ENCODE measurements at regions not wholly inside any gene's neighbourhood (a gene's known extent, or its start where the extent isn't known, plus 50 kb on each side); places are given as distances from the start of the nearest gene placed in this dataset.

DNA sequence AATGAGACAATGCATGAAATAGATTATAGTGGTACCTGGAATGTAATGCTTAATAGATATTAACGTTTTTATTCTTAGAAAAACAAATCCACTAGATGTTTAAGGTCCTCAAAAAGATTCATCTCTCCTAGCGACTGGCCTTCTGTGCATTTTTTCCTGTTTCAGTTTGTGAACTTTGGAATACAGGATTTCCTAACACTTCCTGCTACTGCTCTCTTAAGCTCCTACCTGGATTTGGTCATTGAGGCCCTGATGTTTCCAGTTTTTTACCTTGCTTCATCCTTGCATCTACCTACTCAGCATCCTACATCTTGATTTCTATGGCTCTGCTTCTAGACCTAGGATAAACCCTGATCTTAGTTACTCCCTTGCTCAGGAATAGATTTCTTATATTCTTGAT lies 188.4 kb downstream of the ABCC12 start:
- no peak for DNase-seq

DNA sequence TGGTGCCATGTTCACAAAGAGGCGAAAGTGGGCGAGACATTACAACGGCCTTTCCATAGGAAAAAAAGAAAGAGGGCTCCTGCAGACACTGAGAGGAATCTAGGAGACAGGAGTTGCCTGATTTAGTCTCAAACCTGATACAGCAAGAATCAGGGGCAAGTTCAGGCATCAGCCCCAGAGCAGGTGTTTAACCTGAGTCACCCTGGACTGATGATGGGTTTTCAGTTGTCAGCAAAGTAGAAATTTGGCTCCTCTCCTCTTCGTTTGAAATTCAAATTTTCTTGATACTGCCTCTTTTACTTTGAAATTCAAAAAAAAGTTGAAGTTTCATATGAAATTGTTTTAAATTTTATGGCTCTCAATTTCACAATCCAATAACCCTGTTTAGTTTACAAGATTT lies 189.5 kb downstream of the ABCC12 start:
- no peak for DNase-seq

DNA sequence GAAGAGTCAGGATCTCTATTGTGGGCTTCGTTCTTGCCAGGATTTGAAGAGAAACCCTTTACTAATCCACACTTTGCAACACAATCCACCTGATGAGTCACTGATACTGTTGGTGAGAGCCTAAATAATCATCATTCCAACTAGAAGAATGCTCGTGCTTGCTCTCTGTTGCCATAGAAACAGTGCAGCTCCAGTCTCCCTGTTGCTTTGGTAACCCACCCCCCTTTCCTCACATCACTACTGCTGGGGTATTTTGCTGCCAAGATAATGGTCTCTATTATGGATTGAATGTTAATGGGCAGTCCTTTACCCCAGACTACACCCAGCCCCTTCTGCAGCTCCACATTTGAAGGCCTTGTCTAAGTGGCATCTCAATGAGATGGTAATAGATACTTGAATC lies 190.4 kb downstream of the ABCC12 start:
- no peak for DNase-seq

DNA sequence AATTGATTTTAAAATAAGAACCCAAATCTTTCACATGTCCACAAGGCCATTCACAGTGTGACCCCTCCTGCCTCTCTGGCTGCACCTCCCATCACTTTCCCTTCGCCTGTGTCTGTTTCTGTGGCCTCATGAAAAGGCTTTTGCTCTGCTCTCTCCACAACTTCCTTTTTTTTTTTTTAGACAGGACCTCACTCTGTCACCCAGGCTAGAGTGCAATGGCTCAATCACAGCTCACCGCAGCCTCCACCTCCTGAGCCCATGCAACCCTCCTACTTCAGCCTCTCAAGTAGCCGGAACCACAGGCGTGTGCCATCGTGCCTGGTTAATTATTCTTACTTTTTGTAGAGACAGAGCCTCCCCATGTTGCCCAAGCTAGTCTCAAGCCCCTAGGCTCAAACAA lies 197.1 kb downstream of the ABCC12 start:
- DNase-seq = no peak

DNA sequence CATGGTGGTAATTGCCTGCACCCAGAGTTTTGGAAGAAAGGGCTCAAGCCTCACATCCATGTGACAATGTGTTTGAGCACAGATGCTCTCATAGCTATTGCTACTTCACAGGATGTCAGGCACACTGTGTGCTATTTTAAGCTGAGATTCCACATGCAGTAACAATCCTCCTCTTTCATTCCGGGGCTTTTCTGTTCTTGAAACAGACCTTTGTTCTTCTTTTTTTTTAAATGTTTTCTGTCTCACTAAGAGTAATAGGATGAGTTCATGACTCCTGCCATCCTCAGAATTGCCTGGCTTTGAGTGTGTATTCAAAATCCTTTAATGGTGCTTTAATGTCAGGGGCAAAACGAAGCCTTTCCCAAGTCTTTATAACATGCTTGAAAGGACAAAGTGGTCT lies 198.9 kb downstream of the ABCC12 start:
- DNase-seq = no peak

DNA sequence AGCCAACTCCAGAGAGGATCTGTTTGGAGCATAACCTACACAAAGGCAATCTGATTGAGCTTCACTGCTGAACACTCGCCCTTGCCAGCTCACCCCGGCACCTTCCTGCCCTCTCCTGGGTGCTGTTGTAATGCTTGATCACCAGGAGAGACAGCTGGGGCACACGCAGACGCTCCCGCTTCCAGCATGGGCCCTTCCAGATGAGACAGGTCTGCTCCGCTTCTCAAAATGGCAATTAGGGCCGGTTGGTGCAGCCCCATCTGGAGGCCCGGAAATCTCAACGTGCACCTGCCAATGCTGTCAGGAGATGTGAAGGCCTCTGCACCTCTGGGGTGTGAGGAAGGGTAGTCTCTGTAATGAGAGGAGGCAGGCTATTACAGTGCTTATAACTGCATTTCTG lies 206.1 kb downstream of the ABCC12 start:
- DNase-seq = no peak

DNA sequence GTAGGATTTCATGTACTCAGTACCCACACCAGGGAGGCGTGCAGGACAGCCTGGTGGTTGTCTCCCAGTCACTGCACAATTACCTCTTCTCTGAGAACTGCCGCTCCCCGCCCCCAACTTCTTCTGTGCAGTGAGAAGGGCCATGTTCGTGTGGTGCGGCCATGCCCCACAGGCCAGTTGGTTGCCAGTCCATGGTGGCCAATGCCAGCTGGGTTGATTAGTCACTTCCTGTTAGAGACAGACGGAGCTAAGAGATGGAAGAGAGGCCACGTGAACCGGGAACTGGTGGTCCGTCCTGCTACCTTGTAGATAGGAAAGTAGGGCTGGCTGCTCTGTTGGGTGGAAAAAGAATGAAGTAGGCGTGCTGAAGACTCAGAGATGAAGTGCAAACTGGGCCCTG lies 206.5 kb downstream of the ABCC12 start:
- DNase-seq = no peak

DNA sequence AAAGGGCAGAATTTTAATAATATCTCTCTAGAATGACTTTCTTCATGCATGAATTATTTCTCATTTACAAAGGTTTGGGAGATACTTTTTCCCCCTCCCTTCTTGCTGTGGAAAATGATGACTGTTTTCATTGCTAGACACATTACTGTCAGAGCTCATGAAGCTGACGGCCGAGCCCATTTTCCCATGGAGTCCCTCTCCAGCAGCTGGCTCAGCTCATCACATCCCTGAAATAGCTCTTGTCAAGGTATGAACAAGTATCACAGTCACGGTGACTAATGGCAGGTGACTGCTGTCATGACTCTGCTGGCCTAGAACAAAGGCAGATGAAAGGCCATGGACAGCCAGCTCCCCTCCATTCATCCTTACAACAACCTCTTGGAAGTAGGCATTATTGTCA lies 208.1 kb downstream of the ABCC12 start:
- no peak for DNase-seq

DNA sequence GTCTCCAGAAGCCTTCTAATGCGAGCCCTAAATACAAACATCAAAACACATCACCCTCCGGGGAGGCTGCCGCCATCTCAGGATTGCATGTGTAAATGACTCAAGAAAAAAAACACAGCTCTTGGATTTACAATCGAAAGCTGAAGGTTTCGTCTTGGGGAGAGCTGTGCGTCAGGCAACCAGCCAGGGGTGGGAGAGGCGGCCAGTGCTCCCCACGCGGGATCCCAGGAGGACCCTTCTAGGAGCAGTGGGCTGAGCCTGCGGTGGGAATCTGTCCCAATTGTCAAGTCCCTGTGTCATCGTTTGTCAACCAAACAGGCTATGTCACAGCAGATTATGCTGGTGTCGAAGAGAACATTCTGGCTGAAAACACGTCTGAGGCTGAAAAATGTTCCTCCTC lies 209.7 kb downstream of the ABCC12 start:
- DNase-seq = no peak

DNA sequence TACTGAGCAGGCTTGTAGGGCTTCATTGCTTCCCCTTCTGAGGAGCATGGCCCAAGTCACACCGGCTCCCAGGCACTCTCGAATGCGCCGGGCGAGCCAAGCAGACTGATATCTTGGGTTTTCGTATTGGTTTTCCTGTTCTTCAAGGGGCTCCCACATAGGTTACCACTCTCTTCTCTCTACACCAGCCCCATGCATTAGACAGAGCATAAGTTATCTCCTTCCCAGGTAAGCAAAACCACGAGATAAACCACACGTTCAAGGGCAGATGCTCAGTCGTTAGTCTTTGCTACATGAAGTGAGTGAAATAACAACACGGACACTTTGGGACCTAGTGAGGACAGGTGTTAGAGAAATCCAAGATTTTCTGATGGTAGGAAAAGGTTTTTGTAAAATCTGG lies 211.2 kb downstream of the ABCC12 start:
- no peak for DNase-seq

DNA sequence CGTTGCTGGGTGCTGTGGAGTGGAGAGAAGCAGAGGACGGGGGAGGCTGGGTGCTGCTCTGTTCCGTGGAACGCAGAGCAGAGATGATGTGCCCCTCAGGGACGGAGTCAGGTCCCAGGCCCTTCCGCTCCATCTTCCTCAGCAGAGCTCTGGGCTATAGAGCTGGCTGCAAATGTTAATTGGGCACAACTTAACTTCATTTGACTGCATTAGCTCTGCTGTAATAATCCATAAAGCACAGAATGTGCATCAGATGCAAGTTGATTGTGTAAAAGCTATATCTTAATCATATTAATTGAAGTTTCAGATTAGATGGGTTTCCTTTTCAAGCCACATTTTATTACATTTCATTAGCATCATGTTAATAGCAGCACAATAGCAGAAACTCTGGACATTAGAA lies 212.6 kb downstream of the ABCC12 start:
- no peak for DNase-seq

DNA sequence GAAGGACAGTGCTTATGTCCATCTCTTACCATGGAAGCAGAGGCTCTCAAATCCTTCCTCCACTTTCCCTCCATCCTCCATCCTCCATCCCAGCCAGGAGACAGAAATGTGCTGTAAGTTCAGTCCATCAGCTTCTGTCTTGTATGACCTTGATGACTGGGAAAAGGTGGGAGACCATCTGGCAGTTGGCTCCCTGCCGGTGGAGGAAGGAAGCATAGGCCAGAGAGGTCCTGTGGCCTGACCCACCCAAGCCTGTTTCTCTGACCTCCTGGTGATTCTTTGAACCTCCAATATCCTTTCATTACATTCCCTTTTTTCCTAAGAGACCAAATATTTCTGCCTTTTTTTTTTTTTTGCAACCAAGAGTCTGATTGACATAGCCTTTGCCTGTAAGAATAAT lies 215.3 kb downstream of the ABCC12 start:
- DNase-seq = no peak

DNA sequence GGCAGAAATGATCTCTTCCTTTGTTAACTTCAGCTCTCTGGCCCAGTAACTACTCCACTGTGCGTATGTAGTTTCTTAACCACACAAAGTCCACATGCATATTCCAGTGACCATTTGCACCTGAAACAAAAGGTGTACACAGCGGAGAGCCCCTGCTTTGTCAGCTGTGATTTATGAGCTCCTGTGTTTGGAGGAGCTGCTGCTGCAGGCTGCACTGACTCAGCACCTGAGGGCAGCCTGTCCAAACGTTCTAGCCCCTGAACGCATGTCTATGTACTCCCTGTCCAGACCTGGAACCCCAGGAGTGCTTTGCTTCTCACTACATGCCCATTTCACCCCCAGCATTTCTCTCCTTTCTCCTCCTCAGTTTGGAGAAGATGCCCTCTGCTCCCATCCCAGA lies 216.1 kb downstream of the ABCC12 start:
- DNase-seq = no peak

DNA sequence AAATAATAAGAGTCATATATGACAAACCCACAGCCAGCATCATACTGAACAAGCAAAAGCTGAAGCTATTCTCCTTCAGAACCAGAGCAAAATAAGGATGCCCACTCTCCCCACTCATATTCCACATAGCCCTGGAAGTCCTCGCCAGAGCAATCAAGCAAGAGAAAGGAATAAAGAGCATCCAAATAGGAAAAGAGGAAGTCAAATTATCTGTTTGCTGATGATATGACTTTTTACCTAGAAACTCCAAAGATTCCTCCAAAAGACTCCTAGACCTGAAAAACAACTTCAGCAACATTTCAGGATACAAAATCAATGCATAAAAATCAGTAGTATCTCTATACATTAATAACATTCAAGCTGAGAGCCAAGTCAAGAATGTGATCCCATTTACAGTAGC lies 217.5 kb downstream of the ABCC12 start:
- no peak for DNase-seq

DNA sequence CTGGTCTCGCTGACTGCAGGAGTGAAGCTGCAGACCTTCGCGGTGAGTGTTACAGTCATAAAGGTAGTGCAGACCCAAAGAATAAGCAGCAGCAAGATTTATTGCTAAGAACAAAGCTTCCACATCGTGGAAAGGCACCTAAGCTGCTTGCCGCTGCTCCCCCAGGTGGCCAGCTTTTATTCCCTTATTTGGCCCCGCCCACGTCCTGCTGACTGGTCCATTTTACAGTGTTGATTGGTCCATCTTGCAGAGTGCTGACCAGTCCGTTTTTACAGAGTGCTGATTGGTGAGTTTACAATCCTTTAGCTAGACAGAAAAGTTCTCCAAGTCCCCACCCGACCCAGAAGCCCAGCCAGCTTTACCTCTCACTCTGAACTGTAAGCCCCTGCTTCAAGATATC lies 227.8 kb downstream of the ABCC12 start:
- no peak for DNase-seq

DNA sequence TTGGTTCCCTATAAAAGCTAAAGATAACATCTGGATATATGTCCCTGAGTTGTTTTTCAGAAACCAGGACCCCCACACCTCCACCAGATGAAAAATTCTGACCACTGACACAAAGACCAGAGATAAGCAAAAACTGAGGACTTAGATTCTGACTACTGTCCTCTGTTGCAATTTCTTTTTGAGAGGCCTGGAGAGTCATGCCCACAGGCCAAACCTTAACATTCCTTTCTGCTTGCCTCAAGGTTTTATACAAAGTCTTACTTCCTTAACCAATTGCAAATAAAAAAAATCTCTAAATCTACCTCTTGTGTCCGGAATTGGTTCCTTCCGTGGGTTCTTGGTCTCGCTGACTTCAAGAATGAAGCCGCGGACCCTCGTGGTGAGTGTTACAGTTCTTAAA lies 228.5 kb downstream of the ABCC12 start:
- DNase-seq = no peak

DNA sequence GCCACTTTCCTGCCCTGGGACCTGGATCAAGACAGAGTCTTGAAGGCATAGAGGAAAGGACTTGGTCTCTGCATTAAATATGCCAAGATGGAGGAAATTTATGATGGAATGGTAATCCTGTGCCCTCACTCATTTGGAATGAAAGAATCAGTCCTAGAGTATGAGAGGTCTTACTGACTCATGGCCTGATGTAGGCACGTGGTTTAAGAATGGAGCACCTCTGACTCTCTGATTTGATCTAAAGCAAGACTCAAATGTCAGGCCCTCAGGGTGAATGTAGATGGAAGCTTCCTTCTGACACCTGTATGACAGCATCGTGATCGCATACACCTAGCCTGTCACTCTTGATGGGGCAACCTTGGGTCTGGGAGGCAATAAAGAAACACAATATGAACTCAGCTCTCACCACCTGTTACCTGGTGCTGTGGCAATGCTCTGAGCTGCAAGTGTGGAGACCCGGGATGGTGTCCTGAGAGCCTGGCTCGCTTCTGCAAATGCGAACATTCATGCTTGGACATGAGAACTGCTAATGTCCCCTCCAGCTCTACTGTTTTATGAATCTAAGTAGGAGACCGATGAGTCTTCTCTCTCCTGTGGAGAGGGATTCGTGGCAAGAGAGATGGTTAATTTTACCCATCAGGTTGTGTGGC lies 229.9 kb downstream of the ABCC12 start:
- no peak for DNase-seq

DNA sequence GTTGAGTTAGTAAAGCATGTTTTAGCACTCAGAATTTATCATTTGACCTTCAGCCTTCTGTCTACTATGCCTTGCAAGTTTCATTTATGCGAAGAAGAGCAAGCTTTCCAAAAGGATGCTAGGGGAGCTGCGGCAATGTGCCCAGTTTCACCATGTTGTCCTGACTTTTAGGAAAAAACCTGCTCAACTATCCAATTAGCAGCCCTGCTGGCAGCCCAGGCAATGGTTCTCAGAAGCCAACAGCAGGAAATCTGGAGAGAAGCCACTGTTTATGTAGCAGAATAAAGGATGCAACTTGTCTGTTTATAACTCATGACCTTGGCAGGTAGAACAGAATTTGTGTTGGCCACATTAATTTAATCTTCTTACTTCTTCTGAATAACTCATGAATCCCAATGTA lies 230.8 kb downstream of the ABCC12 start:
- no peak for DNase-seq

DNA sequence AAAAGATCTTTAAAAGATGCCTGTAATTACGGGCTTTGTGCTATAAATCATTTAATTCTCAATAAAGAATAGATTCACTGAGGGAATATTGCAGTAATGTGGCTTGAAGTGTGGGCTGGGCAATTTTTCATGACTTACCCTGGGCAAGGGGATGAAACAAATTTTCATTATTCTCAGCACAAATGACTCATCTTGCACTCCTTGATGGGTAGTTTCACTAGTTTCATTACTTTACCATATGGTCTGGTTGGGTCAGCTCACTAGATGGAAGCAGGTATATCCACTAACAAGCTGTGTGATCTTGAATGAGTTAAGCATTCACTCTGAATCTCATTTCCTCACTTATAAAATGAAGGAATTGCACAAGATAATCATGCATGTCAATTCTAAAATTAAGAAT lies 234.3 kb downstream of the ABCC12 start:
- DNase-seq = no peak

DNA sequence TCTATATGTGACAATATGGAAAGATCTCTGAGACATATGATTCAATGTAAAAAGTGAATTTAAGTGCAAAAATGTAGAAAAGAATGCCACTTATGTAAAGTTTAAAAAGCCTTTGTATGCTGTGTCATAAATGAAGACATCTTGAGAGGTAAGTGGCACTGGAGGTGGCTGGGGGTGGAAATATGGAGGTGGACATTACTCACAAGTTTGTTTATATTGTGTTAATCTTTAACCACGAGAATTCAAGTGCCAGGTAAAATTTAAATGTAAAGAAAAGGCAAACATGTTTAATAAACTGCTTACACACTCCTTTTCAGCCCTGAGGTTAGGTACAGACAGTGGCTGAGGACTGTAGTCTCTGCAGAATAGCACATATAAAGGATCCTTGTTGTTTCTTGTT lies 235.1 kb downstream of the ABCC12 start:
- DNase-seq = no peak

DNA sequence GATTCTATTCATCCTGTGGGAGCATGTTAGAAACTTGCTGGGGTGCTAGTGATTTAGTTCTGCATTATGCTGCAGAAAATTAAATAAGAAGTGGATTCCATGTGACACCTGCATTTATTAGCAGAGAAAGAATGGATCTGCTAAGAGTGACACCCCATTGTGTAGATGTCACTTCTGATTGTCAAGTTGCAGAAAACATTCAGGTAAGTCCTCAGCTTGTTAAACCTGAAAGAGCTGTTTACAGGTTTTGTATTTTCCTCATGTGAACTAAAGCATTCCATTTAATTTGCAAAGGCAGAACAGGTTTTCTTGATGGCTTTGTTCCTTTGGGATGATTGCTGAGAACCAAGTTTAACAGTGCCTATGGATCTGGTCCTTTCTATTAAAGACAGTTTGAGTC lies 238.7 kb downstream of the ABCC12 start:
- DNase-seq = no peak

DNA sequence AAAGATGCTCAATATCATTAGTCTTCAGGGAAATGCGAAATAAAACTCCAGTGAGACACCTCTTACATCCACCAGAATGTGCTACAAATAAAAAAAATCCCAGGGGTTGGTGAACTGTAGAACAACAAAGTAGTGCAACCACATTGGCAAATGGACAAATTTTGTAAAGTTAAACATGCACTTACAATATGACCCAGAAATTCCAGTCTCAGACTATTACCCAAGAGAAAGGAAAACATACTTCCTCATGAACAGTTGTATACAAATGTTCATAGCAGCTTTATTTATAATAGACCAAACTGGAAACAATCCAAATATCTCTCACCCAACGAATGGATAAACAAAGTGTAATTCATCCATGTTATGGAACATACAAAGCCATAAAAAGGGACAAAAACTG lies 239.5 kb downstream of the ABCC12 start:
- no peak for DNase-seq

DNA sequence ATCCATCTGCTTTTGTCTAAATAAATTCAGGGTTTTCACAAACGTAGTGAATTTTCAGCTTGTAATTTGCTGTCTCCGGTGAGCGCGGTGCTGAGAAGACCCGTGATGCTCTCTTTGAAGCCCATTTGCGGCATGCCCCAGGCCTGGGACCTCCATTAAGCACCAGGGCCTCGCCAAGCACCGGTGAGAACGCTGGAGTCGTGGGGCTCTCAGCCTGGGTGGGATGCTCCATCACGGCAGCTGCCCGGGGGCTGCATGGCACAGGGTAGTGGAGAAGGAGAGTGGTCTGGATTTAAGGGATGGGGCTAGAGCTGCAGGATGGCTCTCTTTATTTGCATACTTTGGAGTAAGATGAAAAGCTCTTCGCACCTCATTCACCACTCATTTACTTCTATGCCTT lies 248.7 kb downstream of the ABCC12 start:
- DNase-seq = no peak

DNA sequence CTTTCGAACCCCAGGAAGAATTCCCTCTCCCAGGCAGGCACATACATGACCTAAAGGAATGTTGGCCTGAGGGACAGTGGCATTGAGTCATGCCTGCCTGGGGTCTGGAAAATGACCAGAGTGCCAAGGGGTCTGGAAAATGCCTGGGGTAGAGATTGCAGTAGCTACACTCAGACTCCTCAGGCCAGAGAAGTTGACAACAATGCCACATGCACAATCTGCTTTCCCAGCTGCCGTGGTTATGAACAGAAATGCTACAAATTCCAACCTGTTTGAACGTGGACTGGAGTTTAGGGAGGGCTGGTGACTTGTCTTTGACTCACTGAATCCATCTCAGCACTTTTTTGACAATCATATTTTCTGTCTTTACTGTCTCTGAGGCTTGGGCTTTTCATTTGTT lies 250.0 kb downstream of the ABCC12 start:
- DNase-seq = no peak

DNA sequence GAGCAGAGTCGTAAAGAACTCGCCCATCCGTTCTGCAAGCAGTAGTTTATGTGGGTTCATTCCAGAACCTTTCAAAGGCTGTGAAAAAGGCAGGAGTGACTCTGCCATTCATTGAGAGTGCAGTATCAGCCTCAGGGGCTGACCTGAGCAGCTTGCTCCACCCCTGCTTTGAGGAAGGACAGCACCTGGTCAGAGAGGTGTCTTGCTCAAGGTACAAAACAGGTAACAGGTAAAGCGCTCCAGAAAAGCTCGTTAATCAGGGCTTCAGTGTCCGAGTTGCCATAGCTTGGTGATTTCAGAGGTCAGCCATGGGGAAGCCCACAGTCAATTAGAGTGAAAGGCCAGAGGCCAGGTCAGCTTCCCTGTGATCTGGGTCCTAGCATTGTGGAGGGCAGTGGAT lies 251.1 kb downstream of the ABCC12 start:
- no peak for DNase-seq

DNA sequence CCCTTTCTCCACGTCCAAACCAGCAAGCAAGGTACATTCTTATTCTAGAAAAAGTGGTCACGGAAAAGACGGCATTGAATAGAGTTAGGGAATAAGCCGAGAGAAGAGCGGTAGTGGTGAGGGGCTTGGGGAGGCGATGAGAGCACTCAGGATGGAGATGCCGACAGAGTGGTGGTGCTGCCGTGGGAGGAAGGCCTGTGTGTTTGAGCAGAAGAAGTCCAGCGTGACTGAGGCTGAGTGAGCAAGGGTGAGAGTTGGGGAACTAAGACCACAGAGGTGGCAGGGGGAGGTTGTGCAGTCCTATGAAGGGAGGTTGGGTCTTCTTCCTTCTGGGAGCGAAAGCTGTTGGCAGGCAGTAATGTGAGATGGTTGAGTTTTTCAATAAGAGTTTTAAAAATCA lies 252.3 kb downstream of the ABCC12 start:
- DNase-seq = no peak
